Endothelial cell of hepatic sinusoid (primary cell): ENCODE measurements at regions not wholly inside any gene's neighbourhood (a gene's known extent, or its start where the extent isn't known, plus 50 kb on each side); places are given as distances from the start of the nearest gene placed in this dataset.

Experiments used
- in situ Hi-C: cut with HindIII; loops from 2 replicates; pipeline ENCODE4 v1.10.0; 2017; ENCODE audit warnings: low sequenced_read_pairs

GRCh38 chr6:148021699-148022098 is 320.9 kb upstream of the SASH1 start:
- in situ Hi-C loops: loop anchor here (5.0 kb wide), 1 partner anchor 66 kb away; no protein-coding TSS in a partner anchor

GRCh38 chr6:148022279-148022678 is 320.4 kb upstream of the SASH1 start:
- in situ Hi-C loops: loop anchor here (5.0 kb wide), 1 partner anchor 65 kb away; no protein-coding TSS in a partner anchor

- in situ Hi-C loops: no loop called here
Observed at GRCh38 chr6:148027201-148027600, 315.4 kb upstream of the SASH1 start.

- in situ Hi-C loops: no loop called here
Observed at GRCh38 chr6:148035806-148036390, 306.7 kb upstream of the SASH1 start.

GRCh38 chr6:148037496-148037895 is 305.1 kb upstream of the SASH1 start:
- in situ Hi-C loops: no loop called here

GRCh38 chr6:148041546-148041945 is 301.1 kb upstream of the SASH1 start:
- in situ Hi-C loops: no loop called here

- in situ Hi-C loops: no loop called here
Observed at GRCh38 chr6:148042536-148042935, 300.1 kb upstream of the SASH1 start.

- in situ Hi-C loops: no loop called here
Observed at GRCh38 chr6:148044261-148044751, 298.3 kb upstream of the SASH1 start.

GRCh38 chr6:148044921-148045320 is 297.7 kb upstream of the SASH1 start:
- in situ Hi-C loops: no loop called here

- in situ Hi-C loops: no loop called here
Observed at GRCh38 chr6:148053209-148053608, 289.4 kb upstream of the SASH1 start.

GRCh38 chr6:148053796-148054195 is 288.8 kb upstream of the SASH1 start:
- in situ Hi-C loops: no loop called here

- in situ Hi-C loops: no loop called here
Observed at GRCh38 chr6:148054219-148054618, 288.4 kb upstream of the SASH1 start.

GRCh38 chr6:148055419-148055818 is 287.2 kb upstream of the SASH1 start:
- in situ Hi-C loops: loop anchor here (5.0 kb wide), 1 partner anchor 73 kb away; no protein-coding TSS in a partner anchor

- in situ Hi-C loops: loop anchor here (5.0 kb wide), 1 partner anchor 78 kb away; no protein-coding TSS in a partner anchor
Observed at GRCh38 chr6:148059869-148060268, 282.8 kb upstream of the SASH1 start.

- in situ Hi-C loops: no loop called here
Observed at GRCh38 chr6:148064406-148065134, 278.1 kb upstream of the SASH1 start.

GRCh38 chr6:148068437-148069061 is 274.1 kb upstream of the SASH1 start:
- in situ Hi-C loops: no loop called here

GRCh38 chr6:148069256-148069655 is 273.4 kb upstream of the SASH1 start:
- in situ Hi-C loops: no loop called here

- in situ Hi-C loops: no loop called here
Observed at GRCh38 chr6:148074291-148074690, 268.3 kb upstream of the SASH1 start.

- in situ Hi-C loops: no loop called here
Observed at GRCh38 chr6:148074738-148075137, 267.9 kb upstream of the SASH1 start.

- in situ Hi-C loops: no loop called here
Observed at GRCh38 chr6:148075352-148075751, 267.3 kb upstream of the SASH1 start.

GRCh38 chr6:148076051-148076450 is 266.6 kb upstream of the SASH1 start:
- in situ Hi-C loops: no loop called here

GRCh38 chr6:148080315-148080714 is 262.3 kb upstream of the SASH1 start:
- in situ Hi-C loops: no loop called here
